Spleen (tissue), 11 donors: ENCODE measurements at regions not wholly inside any gene's neighbourhood (a gene's known extent, or its start where the extent isn't known, plus 50 kb on each side); places are given as distances from the start of the nearest gene placed in this dataset.

Experiments
- DNase-seq: peaks from one replicate; pipeline ENCODE4 v3.0.0-alpha.2; 2020
- H3K27ac ChIP-seq, 8 donors: fragments of 200-600 bp; sonication (generic) in 7 of 8; 1 replicate in 4 of 8; 2 replicates in 4 of 8; pipeline versions ENCODE4 v1.5.0 to v1.8.0; 2016 to 2021; ENCODE audit warnings: inconsistent platforms in 4 of 8, mild to moderate bottlenecking in 4 of 8, moderate library complexity in 1 of 8
- H3K27me3 ChIP-seq, 7 donors: fragments of 200-600 bp; sonication (generic) in 6 of 7; replicated peaks in 1 of 7; 1 replicate in 4 of 7; 2 replicates in 3 of 7; pipeline versions ENCODE4 v1.5.0 to v1.8.0; 2016 to 2021; ENCODE audit warnings: inconsistent platforms in 3 of 7, mild to moderate bottlenecking in 1 of 7
- H3K36me3 ChIP-seq, 6 donors: fragments of 200-600 bp; sonication (generic) in 5 of 6; 1 replicate in 4 of 6; 2 replicates in 2 of 6; pipeline versions ENCODE4 v1.5.0 to v1.8.0; 2016 to 2021; ENCODE audit warnings: inconsistent platforms in 2 of 6
- H3K4me1 ChIP-seq, 6 donors: fragments of 200-600 bp; sonication (generic) in 5 of 6; 1 replicate in 3 of 6; 2 replicates in 3 of 6; pipeline versions ENCODE4 v1.5.0 to v1.8.0; 2016 to 2021; ENCODE audit warnings: inconsistent platforms in 3 of 6
- H3K4me3 ChIP-seq, 8 donors: fragments of 200-600 bp; sonication (generic) in 7 of 8; 1 replicate in 4 of 8; 2 replicates in 4 of 8; pipeline versions ENCODE4 v1.5.0 to v1.8.0; 2016 to 2021; ENCODE audit warnings: inconsistent platforms in 4 of 8, mild to moderate bottlenecking in 4 of 8, moderate library complexity in 2 of 8
- H3K9me3 ChIP-seq, 8 donors: fragments of 200-600 bp; sonication (generic) in 7 of 8; 1 replicate in 4 of 8; 2 replicates in 4 of 8; pipeline versions ENCODE4 v1.5.0 to v1.8.0; 2016 to 2021; ENCODE audit warnings: inconsistent platforms in 4 of 8
- POLR2A ChIP-seq, 3 donors: fragments of 450-650 bp; IDR thresholded peaks; one replicate each; pipeline ENCODE4 v1.5.1; 2017; ENCODE audit warnings: antibody characterized with exemption in 3 of 3, mild to moderate bottlenecking in 1 of 3
- POLR2AphosphoS5 ChIP-seq, 3 donors: sonication (generic); formaldehyde crosslinking; IDR thresholded peaks; one replicate each; pipeline ENCODE4 v1.5.1; 2017; ENCODE audit warnings: antibody characterized with exemption in 3 of 3
- WGBS, 5 donors: extraction: QIAGEN DNeasy Blood & Tissue Kit in 3 of 5; methylation state at CpG; one replicate each; pipeline versions ENCODE4 v1.1.5 to v1.1.7; 2013 to 2018; 5-methylcytosine and 5-hydroxymethylcytosine counted together
- intact Hi-C: fragments of 100-400 bp; cut with DNase I; formaldehyde crosslinking; loops from one replicate; pipeline ENCODE4 v1.15.0; 2023; ENCODE audit warnings: low total_unique reads
- TF ChIP-seq, protein P1 (sequence below), 11 experiments: fragments of 200-600 bp in 7 of 11; fragments of 450-650 bp in 4 of 11; sonication (generic) in 4 of 11; IDR thresholded peaks in 8 of 11; conservative IDR thresholded peaks in 3 of 11; 1 replicate in 7 of 11; 2 replicates in 4 of 11; pipeline versions ENCODE4 v1.4.0 to v1.8.0; 2016 to 2021; ENCODE audit warnings: antibody characterized with exemption in 11 of 11, inconsistent platforms in 4 of 11, mild to moderate bottlenecking in 1 of 11
- donor health status: healthy with polysubstance abuse.
- donor health status: DM: no; HTN: no; CAD: no; lungs with moderate emphysema.
- donor health status: DM: no; HTN: no; CAD: no.
- donor health status: Bipolar disorder and iron deficiency.
- donor health status: healthy.
- donor health status: DM: no; HTN: no; CAD: no.
- donor health status: DM: yes; HTN: yes; CAD: no.

DNA sequence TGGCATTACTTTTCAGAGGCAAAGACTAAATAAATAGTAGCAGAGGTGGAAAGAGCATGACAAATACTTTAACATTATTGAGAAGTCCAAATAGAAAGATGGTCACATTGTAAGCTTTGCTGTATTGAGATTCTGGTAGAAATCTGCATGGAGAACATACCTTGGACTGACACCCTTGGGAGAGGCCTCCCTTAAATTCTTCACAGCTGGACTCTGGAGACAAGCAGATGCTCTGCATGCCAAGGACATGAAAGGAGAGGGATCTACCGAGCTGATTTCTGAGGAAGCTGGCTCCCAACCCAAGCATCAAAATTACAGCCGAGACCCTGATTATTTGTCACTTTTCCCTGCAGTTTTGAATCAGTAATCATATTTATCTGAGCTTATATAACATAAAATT is 212.5 kb upstream of the COL8A1 start:
- no peaks in the 10 kb centered on the region for H3K36me3 ChIP-seq
- 70 to 89% (median 75%) methylated on average over 2 of the region's 2 CpGs for WGBS, 5 donors
- H3K27me3 ChIP-seq, result no peaks in the 10 kb centered on the region
- H3K4me3 ChIP-seq, result no peak overlapping the region
- no peak overlapping the region for H3K27ac ChIP-seq
- intact Hi-C loops, result no loop called here
- H3K4me1 ChIP-seq, result no peaks in the 10 kb centered on the region
- TF ChIP-seq POLR2A (IDR thresholded peaks at IDR 0.05) (no peak), POLR2AphosphoS5 (IDR thresholded peaks at IDR 0.05) (no peak)
- TF ChIP-seq, protein P1, sequence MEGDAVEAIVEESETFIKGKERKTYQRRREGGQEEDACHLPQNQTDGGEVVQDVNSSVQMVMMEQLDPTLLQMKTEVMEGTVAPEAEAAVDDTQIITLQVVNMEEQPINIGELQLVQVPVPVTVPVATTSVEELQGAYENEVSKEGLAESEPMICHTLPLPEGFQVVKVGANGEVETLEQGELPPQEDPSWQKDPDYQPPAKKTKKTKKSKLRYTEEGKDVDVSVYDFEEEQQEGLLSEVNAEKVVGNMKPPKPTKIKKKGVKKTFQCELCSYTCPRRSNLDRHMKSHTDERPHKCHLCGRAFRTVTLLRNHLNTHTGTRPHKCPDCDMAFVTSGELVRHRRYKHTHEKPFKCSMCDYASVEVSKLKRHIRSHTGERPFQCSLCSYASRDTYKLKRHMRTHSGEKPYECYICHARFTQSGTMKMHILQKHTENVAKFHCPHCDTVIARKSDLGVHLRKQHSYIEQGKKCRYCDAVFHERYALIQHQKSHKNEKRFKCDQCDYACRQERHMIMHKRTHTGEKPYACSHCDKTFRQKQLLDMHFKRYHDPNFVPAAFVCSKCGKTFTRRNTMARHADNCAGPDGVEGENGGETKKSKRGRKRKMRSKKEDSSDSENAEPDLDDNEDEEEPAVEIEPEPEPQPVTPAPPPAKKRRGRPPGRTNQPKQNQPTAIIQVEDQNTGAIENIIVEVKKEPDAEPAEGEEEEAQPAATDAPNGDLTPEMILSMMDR (IDR thresholded peaks at IDR 0.05 in 8 of 11, conservative IDR thresholded peaks at IDR 0.05 in 3 of 11), result no peak
- H3K9me3 ChIP-seq, result no peaks in the 10 kb centered on the region
- DNase-seq, result no peak

DNA sequence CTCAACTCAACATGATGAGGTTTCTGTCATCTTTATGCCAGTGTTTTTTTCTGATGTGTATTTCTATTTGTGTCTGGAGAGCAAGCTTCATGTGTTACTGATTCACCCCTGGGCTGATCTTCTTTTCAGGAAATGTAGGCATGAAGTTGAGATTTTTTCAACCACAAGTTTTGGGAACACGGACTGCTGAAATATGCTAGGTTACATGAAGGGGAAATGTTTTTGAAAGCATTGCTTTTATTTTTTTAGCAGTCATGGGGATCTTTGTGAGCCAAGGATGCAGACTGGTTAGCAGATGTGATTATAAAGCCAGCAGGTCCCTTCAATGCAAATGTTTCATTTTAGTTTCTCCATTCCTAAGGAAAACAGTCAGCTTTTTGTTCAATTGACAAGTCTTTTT is 219.3 kb upstream of the COL8A1 start:
- no peak for DNase-seq
- no peaks in the 10 kb centered on the region for H3K9me3 ChIP-seq
- H3K27ac ChIP-seq, result no peak overlapping the region
- H3K36me3 ChIP-seq, result no peaks in the 10 kb centered on the region
- TF ChIP-seq POLR2A (IDR thresholded peaks at IDR 0.05) (no peak), POLR2AphosphoS5 (IDR thresholded peaks at IDR 0.05) (no peak)
- TF ChIP-seq, protein P1 (IDR thresholded peaks at IDR 0.05 in 8 of 11, conservative IDR thresholded peaks at IDR 0.05 in 3 of 11), result no peak
- intact Hi-C loops, result no loop called here
- 20 to 38% (median 29%) methylated on average over 1 of the region's 1 CpG for WGBS, 5 donors
- no peaks in the 10 kb centered on the region for H3K27me3 ChIP-seq
- no peak overlapping the region for H3K4me3 ChIP-seq
- H3K4me1 ChIP-seq, result no peaks in the 10 kb centered on the region

DNA sequence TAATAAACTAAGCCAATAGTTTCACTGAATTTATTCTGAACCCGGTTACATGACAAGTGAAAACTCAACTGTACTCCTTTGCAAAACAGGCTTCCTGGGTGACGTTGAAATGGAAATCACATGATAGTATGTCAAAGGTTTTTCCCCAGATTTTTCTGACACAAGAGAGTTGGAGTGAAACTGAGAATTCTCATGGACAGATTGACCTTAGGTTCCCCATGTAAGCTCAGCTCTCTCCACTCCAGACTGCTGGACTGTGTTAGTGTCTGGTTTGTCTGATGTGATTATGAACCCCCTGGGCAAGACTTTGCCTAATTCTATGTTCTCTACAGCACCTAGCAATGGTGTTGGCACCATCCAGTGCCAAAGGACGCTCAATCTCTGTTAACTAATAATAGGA is 219.7 kb upstream of the COL8A1 start:
- Histone ChIP-seq H3K9me3 (no peaks in the 10 kb centered on the region), H3K36me3 (no peaks in the 10 kb centered on the region), H3K4me1 (peaks cover 0 to 3% (median 0%) of the 10 kb centered on the region in 6 donors), H3K27ac (no peak overlapping the region), H3K27me3 (no peaks in the 10 kb centered on the region), H3K4me3 (no peak overlapping the region)
- no peak for DNase-seq
- intact Hi-C loops, result no loop called here
- TF ChIP-seq POLR2A (IDR thresholded peaks at IDR 0.05), result no peak
- no peak for TF ChIP-seq POLR2AphosphoS5 (IDR thresholded peaks at IDR 0.05)
- TF ChIP-seq, protein P1 (IDR thresholded peaks at IDR 0.05 in 8 of 11, conservative IDR thresholded peaks at IDR 0.05 in 3 of 11), result no peak
- 54 to 73% (median 59%) methylated on average over 3 of the region's 3 CpGs for WGBS, 5 donors

DNA sequence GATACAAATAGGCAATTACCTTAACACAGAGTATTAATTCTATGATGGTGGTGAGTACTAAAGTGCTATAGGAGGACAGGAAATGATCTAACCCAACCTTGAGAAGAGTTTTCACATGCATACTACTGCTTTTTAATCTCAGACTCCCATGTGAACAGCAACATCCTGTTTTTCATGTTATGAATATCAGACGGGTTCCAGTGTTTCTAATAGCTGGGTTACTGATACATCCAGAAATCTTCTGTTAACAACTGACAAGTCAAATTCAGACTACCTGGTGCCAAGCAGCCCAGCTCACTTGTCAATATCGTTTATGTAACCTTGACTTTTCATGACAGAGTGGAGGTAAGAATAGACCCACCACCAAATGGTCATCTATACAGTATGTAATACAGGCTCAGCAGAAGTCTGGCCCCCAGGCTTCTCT is 220.2 kb upstream of the COL8A1 start:
- DNase-seq, result no peak
- H3K9me3 ChIP-seq, result no peaks in the 10 kb centered on the region
- intact Hi-C loops, result no loop called here
- H3K4me1 ChIP-seq, result peaks cover 0 to 3% (median 0%) of the 10 kb centered on the region in 6 donors
- WGBS, 5 donors, result 19 to 29% (median 23%) methylated on average over 2 of the region's 2 CpGs
- no peak overlapping the region for H3K27ac ChIP-seq
- H3K36me3 ChIP-seq, result no peaks in the 10 kb centered on the region
- no peaks in the 10 kb centered on the region for H3K27me3 ChIP-seq
- no peak overlapping the region for H3K4me3 ChIP-seq
- TF ChIP-seq POLR2AphosphoS5 (IDR thresholded peaks at IDR 0.05) (no peak), POLR2A (IDR thresholded peaks at IDR 0.05) (no peak)
- TF ChIP-seq, protein P1 (IDR thresholded peaks at IDR 0.05 in 8 of 11, conservative IDR thresholded peaks at IDR 0.05 in 3 of 11), result no peak
